ENCODE measurements at regions not wholly inside any gene's neighbourhood (a gene's known extent, or its start where the extent isn't known, plus 50 kb on each side); places are given as distances from the start of the nearest gene placed in this dataset.

GRCh38 chr3:66629150-66629981 lies 128.5 kb upstream of the LRIG1 start:
- no peak for DNase-seq (ENCODE audit: low read depth)
- TF ChIP-seq, protein P1, sequence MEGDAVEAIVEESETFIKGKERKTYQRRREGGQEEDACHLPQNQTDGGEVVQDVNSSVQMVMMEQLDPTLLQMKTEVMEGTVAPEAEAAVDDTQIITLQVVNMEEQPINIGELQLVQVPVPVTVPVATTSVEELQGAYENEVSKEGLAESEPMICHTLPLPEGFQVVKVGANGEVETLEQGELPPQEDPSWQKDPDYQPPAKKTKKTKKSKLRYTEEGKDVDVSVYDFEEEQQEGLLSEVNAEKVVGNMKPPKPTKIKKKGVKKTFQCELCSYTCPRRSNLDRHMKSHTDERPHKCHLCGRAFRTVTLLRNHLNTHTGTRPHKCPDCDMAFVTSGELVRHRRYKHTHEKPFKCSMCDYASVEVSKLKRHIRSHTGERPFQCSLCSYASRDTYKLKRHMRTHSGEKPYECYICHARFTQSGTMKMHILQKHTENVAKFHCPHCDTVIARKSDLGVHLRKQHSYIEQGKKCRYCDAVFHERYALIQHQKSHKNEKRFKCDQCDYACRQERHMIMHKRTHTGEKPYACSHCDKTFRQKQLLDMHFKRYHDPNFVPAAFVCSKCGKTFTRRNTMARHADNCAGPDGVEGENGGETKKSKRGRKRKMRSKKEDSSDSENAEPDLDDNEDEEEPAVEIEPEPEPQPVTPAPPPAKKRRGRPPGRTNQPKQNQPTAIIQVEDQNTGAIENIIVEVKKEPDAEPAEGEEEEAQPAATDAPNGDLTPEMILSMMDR (IDR thresholded peaks at IDR 0.05; ENCODE audit: control insufficient read depth, extremely low read depth, insufficient read depth) = no peak
- no peak overlapping the region for H3K4me3 ChIP-seq (ENCODE audit: low read depth, low read length)

- no peak for DNase-seq (ENCODE audit: low read depth)
- TF ChIP-seq, protein P1 (IDR thresholded peaks at IDR 0.05; ENCODE audit: control insufficient read depth, extremely low read depth, insufficient read depth) = no peak
- H3K4me3 ChIP-seq (ENCODE audit: low read depth, low read length) = no peak overlapping the region
These were observed 129.2 kb upstream of the LRIG1 start for GRCh38 chr3:66629982-66630368.

DNA sequence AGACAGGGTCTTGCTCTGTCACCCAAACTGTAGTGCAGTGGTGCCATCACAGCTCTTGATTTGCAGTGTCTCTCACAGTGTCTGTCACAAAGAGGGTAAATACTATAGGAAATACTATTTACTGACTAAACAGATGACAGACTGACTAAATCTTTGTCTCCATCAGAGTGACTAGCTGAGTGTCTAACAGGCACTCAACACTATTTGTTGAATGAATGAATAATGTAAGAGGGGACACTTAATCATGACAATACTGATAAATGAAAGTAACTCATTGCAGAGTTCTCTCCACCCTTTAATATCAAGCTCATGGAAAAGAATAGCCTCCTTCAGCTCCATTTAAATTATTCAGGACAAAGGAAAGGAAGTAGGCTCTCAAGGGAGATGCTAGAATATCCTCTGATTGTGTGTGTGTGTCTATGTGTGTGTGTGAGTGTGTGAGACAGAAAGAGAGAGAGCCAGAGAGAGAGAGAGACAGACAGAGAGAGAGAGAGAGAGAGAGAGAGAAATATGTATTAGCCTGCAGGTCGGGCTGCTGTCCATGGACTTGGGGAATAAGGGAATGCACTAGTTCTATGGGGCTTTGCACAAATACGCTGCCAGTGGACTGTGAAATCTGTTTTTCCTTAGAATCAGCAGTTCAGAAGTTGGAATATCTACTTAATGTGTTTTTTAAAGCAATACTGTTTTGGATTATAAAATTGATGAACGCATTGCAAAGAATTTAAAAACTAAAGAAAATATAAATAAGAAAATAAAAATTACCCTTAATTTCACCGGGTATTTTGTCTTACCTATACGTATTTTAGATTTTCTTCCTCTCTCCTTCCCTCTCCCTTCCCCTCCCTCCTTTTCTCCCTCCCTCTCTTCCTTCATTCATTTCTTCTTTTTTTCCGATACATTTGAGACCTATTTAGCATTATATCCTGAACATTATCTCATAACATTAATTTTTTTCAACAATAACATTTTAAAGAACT lies 132.9 kb upstream of the LRIG1 start:
- TF ChIP-seq, protein P1 (IDR thresholded peaks at IDR 0.05; ENCODE audit: control insufficient read depth, extremely low read depth, insufficient read depth) = no peak
- no peak for DNase-seq (ENCODE audit: low read depth)
- no peak overlapping the region for H3K4me3 ChIP-seq (ENCODE audit: low read depth, low read length)

GRCh38 chr3:66638717-66639116 lies 137.9 kb upstream of the LRIG1 start:
- DNase-seq (ENCODE audit: low read depth) = no peak
- TF ChIP-seq, protein P1 (IDR thresholded peaks at IDR 0.05; ENCODE audit: control insufficient read depth, extremely low read depth, insufficient read depth) = 0 out of 2 replicates have a peak, but pooled peaks have one; percentile 2
- no peak overlapping the region for H3K4me3 ChIP-seq (ENCODE audit: low read depth, low read length)

DNA sequence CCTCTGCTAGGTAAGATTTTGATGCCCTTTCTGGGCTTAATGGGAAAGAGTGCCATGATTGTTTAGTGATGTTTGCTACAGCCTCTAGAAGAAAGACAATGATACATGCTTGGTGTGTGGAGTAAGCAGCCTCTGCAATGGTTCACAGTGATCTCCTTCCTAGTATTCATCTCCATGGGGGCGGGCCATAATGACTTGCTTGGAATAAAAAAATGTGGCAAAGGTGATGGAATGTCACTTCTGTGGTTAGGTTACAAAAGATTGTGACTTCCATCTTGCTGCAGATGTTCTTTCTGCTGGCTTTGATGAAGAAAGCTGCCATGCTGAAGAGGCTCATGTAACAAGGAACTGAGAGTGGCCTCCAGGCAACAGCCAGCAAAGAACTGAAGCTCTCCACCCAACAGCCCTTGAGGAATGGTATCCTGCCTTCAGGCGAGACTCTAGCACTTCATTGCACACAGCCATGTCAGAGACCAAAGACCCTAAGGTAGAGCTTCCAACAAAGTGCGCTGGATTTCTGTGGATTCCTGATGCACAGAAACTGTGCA lies 139.1 kb upstream of the LRIG1 start:
- TF ChIP-seq, protein P1 (IDR thresholded peaks at IDR 0.05; ENCODE audit: control insufficient read depth, extremely low read depth, insufficient read depth) = no peak
- no peak for DNase-seq (ENCODE audit: low read depth)
- H3K4me3 ChIP-seq (ENCODE audit: low read depth, low read length) = no peak overlapping the region

DNA sequence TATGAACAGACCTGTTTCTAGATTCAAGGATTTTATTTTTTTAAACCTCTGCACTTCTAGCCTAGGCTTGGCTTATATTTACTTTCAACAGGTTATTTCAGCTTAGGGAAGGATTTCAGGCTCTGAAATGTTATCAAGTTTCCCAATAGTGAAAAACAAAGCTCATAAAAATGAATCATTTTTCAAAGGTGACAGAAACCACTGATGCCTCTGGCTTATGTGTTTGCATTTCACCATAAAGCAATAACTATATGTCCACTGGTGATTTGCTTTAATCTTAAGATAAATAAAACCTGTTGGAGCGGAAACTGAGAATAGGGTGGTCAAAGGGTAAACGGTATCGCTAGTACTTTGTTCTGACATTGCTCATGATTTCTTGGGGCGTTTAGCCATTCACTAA lies 141.2 kb upstream of the LRIG1 start:
- no peak overlapping the region for H3K4me3 ChIP-seq (ENCODE audit: low read depth, low read length)
- no peak for DNase-seq (ENCODE audit: low read depth)
- TF ChIP-seq, protein P1 (IDR thresholded peaks at IDR 0.05; ENCODE audit: control insufficient read depth, extremely low read depth, insufficient read depth) = no peak

Measured in LNCaP clone FGC (cell line).